Stimulated activated CD4-positive, alpha-beta T cell treated with anti-CD3 and anti-CD28 coated beads, Interleukin-4, amount 100 ng/mL, for 48 hours (primary cell): ENCODE measurements at regions not wholly inside any gene's neighbourhood (a gene's known extent, or its start where the extent isn't known, plus 50 kb on each side); places are given as distances from the start of the nearest gene placed in this dataset.

Experiments used
- DNase-seq, 2 donors: peaks; one replicate each; pipeline ENCODE4 v3.0.0-alpha.2; 2020; ENCODE audit warnings: low read depth in 2 of 2

DNA sequence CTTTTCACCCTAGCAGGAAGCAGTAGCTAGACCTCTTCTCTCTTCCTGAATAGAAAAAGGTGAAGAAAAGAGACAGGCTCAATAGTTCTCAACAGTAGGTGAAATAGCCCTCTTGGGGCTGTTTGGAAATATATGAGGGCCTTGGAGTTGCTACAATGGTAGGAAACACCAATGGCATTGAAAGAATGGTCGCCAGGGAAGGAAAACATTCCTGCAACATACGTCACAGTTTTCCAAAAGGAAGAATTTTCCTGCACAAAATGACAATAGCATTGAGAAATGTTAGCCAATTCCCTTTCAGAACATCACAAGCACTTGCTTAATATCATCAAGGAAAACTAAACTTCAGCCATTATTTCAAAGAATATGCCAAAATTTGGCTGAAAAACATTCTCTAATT, 484.5 kb downstream of the IGSF11 start:
- DNase-seq: no peak

DNA sequence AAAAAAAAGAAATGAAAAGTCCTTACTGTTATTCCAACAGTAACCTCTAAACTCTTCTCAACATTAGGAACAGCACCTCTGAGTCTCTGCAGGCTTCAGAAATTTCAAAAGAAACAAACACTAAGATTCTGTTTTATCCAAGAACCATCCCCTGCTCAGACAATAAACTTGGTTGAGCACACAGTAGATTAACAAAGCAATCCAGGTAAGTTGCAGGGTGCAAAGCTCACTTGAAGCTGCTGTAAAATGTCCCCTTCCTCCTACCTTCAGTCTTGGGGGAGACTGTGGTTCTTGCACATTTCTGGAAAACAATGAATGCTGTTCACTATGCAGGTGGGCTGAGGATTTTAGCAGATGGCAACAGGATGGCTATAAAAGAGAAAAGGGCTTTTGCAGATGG, 484.1 kb downstream of the IGSF11 start:
- no peak for DNase-seq

DNA sequence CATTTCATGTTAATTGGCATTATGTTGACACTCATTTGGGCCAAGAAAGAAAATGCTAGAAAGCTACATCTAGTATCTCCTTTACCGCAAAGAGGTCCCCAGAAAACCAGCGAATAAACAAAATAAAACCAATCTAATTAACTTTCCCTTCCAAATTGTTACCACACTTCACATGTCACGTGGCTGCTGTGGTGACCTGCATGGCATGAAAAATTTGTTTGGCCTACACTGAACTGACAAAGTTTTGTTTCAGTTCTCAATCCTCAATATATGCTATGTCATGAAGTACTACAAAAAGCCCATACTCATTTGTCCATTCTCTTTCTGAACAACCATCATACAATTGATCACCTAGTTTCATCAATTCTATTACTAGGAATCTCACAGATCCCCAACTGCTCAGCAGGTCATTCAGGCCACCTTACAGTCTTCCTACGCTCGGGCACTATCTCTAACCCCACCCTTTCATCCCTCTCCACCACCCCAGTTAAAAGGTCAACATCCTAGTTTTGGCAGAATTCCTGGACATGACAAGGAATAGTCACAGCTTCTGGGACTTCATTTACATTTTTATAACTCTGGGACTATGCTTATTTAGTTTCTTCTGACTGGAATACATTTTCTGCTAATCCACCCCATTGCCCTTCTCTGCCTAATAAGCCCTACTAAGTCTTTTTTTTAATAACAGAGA, 480.4 kb downstream of the IGSF11 start:
- DNase-seq: no peak

DNA sequence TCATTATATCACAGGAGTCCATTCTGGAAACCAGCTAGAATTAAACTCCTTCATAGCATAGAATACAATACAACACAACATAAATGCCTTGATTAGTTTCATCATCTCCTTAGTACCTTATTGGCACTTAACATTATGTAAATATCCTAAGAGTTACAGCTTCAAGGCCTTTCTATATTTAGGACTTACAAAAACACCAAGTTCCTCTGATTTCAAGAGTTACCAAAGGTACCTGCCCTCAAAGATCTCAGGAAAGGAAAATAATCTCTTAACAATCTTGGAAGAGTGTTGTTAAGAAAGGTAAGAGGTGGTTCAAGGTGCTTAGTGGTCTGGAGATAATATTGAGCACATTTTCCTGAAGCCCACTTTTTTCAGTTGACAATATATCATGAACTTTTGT, 477.7 kb downstream of the IGSF11 start:
- no peak for DNase-seq

DNA sequence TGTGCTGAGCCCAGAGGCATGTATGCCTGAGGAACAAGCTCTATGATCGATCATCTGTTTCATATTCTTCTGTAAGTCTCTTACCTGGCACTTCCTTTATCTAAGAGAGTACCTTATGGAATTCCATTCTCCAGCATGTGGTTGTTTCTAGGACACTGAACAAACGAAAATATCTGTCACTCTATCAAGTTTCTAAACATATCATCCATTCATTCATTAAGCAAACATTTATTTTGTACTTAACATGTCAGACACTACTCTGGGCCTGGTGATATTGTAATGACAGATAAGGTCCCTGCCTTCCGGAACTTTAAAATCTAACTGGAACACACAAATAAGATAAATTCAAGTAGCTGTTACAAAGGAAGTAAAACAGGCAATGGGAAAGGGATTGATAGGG, 477.1 kb downstream of the IGSF11 start:
- DNase-seq: no peak

DNA sequence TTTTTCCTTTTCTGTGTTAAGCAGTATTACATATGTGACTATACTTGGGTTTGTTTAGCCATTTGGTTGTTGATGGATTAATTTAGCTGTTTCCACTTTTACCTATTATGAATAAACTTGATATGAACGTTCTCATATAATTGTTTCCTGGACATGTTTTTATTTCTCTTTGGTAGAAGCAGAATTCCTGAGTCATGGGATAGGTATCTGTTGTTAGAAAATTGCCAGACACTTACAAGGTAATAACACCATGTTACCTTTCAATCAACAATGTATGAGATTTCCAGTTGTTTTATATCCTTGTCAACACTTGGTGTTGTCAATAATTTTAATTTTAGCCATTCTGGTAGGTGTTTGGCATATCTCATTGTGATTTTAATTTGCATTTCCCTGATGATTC, 475.4 kb downstream of the IGSF11 start:
- no peak for DNase-seq

DNA sequence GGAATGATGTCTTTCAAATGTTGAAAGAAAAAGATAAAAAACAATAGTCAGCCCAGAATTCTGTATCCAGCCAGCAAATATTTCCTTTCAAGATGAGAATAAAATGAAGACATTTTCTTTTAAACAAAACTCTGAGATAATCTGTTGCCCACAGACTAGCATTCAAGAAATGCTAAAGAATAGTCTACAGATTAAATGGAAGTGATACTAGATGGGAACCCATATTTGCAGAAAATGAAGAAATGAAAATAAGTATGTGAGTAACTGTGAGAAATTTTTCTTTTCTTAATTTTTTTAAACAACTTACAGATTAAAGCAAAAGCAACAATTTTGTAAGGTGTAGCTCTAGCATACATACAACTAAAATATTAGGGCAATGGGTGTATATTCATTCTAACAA, 469.8 kb downstream of the IGSF11 start:
- DNase-seq: no peak

DNA sequence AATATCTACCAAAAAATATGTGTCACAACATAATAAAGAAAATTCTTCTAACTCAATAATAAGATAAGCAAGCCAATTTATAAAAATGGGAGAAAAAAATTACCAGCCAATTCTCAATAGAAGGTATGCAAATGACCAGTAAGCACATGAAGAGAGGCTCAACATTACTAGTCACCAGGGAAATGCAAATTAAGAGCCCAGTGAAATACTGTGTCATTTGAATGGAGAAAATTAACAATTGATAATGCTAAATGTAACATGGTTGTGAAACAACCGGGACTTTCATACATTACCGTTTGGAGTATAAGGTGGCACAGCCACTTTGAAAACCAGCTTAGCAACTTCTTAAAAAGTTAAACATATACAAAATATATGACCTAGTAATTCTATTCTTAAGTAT, 460.7 kb downstream of the IGSF11 start:
- DNase-seq: no peak

DNA sequence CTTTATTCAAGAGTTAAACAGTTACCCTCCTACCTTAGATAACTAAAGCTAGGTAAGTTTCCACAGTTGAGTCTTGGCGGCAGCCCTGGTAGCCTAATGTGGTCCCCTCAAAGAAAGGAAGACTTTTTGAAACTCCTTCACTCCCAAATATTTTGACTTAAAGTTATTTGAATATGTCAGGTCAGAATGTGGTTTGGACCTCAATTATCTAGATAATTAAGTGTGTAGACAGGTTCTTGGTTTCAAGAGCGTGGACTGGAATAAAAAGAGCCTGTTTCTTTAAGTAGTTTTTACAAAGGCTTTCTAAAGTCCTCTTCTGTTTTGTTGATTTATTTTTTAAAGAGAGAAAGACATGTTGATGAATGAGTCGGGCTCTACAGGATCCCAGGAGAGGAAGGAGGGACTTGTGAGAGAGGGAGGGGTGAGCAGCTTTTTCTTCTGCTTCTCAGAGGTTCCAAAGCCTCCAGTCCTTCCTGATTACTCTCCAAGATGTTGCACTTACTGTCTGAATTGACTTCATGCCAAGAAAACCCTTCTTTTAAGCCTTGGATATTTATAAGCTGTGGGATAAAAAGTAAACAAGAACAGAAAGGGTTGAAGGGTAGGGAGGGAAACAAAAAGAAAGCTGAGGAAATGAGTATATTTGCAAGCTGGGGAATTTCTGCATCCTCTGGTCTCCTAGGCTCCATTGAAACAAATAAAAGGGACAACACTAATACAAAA, 457.4 kb downstream of the IGSF11 start:
- DNase-seq: no peak

DNA sequence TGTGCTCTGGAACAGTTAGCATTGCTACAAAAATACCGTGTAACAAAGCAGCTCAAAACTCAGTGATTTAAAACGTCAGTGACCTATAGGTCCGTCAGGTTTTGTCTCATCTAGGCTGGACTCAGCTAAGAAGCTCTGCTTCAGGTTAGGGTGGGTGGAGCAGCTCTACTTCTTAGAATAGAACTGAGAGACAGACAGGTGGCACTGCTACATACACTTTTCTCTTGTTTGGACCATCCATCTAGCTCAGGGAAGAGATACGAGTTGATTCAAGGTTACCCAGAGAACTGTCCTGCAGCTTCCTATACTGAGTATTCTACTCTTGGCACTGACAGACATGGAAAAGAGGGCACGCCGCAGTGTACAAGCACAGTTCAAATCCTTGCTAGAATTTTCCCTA, 456.1 kb downstream of the IGSF11 start:
- DNase-seq: no peak

DNA sequence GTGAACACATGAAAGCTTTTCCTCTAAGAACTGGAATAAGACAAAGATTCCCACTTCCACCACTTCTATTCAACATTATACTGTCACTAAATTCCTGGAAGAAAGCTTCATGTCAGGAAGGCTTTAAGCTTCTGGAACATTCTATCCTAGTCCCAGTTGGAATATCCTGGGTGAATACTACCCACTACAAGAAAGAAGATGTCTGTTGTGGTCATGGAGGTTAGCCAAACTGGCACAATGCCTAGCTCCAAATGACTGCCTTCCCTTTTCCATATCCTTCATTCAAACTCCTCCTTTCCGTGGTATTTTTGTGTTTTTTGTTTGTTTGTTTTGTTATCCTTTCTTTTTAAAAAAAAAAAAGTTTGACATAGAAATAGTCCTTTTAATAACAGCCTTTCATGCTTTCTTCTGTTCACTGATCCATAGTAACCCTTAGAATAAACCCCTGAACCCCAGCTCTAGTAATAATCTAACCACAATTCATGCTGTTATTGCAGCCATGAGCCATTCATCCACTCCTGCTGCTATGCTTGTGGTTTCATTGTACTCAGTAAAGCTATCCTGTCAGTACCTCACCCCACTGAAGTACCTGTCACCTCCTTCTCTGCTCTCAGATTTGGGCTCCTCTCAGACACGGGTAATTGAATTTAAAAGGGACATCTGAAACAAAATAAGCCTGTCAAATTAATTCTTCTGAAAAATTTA, 447.5 kb downstream of the IGSF11 start:
- DNase-seq: no peak

DNA sequence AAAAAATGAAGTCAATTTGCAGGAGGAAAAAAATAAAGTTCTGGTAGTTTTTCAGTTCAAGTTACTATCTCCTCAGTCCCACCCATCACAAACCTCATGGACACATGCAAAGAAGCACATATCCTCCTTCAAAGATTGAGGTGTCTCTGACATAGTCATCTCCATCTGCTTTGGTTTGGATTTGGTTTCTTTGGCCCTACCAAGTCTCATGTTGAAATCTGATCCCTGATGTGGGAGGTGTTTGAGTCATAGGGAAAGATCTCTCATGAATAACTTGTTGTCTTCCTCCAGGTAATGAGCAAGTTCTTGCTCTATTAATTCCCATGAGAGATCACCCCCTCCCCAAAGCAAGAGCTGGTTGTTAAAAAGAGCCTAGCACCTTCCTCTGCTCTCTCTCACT, 446.8 kb downstream of the IGSF11 start:
- DNase-seq: no peak

DNA sequence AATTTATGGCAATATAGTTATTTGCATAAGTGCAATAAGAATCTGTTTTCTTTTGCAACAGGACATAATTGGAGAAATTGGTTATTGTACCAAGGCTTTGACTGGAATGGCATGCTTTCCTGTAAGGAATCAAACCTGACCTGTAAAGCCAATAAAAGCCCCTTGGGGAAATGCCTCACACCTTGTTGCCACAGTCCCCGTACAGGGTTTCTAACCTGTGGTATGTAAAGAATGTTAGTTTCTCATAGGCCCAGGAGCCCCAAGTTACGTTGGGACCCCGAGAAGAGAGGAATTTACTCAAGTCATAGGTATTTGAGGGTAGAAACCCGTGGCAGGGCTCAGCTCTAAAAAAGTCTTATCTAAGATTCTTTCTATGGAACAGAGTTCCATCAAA, 441.4 kb downstream of the IGSF11 start:
- no peak for DNase-seq

DNA sequence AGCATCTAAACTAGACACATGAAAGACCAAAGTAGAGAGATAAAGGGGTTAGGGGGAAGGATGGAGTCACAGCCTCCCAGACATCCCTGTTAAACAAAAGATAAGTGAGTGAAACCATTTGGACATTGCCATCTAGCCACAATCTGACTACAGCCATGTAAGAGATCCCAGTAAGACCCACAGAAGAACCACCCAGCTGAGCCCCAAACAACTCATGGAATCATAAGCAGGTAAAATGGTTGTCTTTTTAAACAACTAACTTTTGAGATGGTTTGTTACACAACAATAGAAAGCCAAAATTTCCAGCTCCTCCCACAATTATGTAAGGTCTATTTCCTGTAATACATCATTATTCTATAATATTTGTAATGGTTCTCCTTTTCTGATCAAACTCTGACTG, 437.5 kb downstream of the IGSF11 start:
- no peak for DNase-seq

DNA sequence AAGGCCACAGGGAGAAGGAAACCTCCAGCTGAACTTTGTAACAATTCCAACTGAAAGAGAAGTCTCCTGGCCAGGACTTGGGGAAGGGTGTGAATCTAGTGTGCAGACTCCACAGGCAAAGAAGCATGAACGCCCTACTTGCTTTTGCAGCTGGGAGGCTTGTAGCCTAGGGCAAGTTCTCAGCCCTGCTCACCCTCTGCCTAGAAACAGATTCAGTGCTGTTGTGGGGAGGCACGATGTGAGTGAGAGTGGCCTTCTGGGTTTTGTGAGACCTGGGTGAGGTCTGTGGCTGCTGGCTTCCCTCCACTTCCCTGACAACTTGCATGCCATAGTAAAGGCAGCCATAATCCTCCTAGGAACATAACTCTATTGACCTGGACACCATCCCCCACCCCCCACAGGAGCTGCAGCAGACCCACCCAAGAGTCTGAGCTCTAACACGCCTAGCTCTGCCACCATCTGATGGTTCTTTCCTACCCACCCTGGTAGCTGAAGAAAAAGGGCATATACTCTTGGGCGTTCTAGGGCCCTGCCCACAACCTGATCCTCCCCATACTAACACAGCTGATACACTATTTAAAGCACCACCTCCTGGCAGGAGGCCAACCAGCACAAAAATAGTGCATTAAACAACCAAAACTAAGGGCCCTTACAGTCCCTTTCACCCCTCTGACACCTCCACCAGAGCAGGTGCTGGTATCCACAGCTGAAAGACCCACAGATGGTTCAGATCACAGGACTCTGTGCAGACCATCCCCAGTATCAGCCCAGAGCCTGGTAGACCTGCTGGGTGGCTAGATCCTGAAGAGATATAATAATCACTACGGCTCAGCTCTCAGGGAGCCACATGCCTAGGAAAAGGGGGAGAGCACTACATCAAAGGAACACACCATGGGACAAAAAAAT, 426.5 kb downstream of the IGSF11 start:
- no peak for DNase-seq

DNA sequence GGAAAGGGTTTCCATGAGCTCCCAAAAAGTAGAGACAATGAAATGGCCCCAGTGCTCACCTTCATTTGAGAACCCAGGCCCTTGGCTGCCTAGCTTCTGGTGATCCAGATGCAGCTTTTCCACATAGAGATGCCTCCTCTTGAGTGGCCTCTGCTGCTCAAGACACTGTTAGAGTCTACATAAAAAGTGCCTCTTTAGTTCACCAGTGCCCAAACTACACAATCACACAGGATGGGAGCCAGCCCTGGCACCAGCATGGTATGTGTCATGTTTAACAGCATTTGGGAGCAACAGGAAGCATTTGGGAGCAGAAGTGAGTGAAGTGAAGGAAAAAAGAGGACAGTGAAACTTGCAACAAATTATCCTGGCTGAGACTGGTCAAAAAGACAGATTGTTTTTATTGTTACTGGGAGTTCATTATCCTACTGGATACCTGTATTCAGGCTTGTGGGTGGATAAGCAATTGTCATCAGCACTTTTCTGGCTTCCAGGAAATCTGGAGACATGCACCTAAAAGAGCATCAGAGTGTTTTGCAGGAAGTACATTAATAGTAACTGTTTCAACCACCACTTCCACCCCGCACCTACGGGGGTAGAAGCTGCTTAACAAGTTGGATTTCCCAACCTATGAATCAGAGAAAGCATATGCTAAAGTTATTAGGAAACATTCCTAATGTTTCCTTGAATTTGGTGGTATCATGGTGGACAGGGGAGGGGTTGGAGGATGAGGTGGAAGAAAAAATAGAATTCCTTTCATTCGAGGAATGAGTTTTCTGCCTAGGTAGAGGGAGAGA, 416.2 kb downstream of the IGSF11 start:
- no peak for DNase-seq

DNA sequence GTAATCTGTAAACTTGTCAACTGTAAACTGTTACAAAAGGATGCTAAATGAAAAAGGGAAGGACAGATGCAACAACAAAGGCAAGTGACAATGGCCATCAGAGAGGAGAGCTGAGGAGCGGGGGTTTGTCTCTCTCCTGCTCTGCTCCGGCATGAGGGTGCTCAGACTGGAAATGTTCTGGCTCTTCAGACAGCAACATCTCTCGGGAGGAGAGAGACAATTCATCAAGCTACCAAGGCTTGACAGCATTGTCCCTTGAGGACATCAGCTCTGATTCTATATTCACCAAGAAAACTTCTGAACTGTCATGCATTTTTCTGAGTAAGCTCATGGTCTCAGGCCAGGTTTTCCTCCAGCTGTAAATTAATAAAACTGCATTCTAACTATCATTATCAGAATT, 408.2 kb downstream of the IGSF11 start:
- no peak for DNase-seq

DNA sequence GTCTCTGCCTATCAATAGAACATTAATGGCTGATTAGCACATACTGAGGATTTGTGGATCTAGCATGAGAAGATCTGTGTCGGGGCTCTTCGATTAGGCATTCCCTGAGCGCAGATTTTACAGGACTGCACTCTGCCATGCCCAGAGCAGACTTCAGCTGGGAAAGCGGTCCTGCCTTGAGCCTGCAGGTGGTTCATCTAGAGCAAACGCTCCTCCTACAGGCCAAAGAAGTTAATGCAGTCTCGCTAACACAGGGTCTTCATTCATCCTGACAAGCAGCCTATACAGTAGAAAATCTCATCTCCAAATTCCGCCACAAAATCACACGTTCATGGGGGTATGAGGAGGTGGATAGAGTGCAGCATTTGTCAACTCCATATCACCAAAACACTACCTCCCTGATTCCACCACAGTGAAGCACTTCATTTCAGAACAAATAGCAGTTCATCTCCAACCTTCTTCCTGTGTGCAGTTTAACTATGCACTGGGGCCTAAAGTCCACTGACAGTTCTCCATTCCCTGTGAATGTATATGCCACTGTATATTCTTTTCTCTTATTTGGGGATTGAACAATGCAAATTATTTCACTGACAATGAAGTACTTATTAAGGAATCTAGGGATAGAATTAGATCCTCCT, 405.8 kb downstream of the IGSF11 start:
- DNase-seq: peak; percentile 10 to 16

DNA sequence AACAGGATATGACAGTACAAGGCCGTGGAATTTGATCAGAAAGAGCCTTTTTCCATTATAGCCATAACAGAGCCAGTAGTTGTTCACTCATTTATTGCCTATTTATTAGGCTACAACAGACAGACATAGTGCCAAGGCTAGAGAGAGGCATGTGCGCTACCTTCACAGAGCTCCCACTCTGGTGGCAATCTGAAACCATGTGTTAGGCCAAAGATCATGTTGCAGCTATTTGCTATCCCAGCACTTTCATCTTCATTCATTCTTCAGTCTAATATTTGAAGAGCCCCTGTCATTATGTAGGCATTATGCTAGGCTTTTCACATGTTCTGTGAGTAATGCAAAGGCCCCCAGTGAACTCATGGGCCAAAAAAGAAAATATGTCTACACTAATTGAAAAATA, 404.8 kb downstream of the IGSF11 start:
- DNase-seq: no peak

DNA sequence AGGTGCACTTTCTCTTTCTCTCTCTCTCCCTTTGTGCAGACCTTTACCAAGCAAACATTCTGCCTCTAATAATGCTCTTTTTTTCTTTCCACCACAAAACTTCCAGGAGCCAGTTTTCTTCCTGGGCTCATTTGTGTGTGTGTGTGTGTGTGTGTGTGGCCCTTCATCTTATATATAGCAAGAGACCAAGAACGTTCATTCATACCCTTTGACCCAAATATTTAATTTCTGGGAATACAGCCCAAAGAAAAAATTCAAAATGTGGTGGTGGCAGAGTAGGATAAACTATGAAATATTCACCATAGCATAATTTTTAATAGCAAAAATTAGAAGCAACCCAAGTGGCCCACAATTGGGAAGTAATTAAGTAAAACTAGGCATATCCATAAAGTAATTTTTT, 398.9 kb downstream of the IGSF11 start:
- no peak for DNase-seq

DNA sequence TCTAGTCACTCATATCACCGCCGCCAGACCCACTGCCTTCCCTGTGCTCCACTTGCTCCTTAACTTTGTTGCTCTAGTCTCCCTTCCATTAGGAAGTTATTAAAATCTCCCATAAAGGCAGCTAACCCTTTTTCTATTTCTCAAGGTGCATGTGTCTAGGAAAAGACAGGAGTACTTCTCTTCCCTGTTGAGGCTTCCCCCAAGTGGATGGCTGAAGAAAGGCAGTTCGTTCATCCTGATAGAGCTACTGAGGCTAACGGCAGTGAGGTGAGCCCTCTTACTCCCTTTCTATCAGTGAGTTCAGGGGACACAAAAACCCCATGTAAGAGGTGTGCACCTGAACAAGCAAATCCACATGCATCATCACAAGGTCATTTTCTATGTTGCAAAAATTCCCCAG, 397.8 kb downstream of the IGSF11 start:
- DNase-seq: no peak
